ENCODE measurements at regions not wholly inside any gene's neighbourhood (a gene's known extent, or its start where the extent isn't known, plus 50 kb on each side); places are given as distances from the start of the nearest gene placed in this dataset.
"Not testable (repeated sequence)": the region's sequence is repeated elsewhere in the genome, so short reads cannot be mapped to it uniquely, and the experiment has no call there.

DNA sequence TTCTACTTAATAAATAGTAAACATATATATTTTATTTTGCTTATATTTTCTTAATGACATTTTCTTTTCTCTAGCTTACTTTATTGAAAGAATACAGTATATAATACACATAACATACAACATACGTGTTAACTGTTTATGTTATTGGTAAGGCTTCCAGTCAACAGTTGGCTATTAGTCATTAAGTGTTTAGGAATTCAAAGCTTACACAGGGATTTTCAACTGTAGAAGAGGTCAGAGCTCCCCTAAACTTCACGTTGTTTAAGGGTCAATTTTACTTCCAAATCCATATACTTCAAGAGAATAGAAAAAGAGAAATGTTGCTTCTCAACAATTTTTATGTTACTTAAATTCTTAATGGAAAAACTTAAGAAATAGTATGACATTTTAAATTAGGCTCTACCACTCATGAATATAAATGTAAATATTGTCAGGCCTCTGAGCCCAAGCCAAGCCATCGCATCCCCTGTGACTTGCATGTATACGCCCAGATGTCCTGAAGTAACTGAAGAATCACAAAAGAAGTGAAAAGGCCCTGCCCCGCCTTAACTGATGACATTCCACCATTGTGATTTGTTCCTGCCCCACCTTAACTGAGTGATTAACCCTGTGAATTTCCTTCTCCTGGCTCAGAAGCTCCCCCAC is 456.5 kb upstream of the NETO1 start:
- not testable (repeated sequence) for DNase-seq (ENCODE audit: low read depth)

DNA sequence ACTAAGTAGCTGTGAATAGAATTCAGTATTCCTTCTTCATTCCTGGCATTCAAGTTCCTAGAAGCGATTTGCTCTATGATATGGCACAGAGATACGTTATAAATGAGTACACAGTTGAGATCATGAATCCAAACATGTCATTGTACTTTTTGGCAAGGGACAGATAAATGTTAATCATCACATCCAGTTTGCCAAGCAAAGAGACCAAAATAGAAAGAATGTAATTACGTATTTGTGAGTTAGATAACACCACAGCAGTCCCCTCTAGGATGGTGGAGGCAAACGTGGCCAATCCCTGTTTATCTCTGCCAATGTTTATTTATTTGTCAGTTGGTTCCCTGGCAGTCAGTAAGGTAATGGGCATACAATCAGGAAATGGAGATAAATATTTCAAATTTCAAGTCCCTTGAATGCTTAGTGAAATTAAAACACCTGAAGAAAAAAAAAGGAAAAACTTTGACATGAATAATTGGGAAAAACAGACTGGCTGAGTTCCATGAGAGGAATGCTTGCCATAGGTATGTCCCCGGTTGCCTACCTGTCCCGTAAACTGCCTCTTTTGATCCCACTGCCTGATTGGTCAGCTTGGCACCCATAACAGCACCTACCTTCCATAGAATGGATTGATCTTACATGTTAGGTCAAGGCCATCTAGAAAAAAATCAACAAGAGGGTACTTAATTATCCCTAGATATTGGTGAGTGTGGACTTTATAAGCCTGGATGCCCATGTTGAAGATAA is 451.1 kb upstream of the NETO1 start:
- DNase-seq (ENCODE audit: low read depth): no peak

GRCh38 chr18:73316513-73316912 is 448.7 kb upstream of the NETO1 start:
- DNase-seq (ENCODE audit: low read depth): no peak

- no peak for DNase-seq (ENCODE audit: low read depth)
Measured at GRCh38 chr18:73315381-73315780, 447.6 kb upstream of the NETO1 start.

DNA sequence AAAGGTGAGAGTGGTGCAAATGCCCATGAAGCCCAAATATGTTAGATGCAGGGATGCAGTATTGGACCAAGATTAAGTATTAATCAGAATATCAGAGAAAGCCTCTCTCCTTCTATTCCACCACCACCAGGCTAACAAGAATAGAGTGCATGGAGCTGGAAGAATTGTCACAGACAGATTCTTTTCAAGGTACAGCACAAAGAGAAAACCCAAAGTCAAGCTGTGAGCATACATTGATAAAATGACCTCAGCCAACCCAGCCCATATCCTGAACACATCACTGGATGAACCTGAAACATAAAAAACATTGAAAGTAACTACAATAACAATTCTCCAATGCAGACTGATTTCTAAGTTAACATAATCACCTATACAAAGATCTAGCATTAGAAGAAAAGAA is 445.7 kb upstream of the NETO1 start:
- no peak for DNase-seq (ENCODE audit: low read depth)

DNA sequence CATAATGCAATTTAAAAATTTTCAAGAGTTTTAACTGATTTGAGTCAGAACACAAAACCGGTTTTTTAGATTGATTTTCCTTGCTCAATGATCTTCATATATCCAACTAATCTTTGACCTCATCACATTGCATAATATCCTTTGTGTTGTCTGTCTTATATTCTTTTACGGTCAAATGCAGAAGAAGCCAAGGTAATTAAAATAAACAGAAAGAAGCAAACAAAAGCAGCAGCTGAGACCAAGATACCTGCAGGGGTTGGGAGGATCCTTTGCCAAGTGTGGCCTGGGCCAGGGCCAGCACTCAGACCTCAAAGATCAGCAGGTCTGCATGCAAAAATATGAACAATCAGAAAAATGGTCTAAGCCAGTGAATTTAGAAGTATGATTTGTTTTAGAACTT is 428.9 kb upstream of the NETO1 start:
- DNase-seq (ENCODE audit: low read depth): no peak

- DNase-seq (ENCODE audit: low read depth): no peak
Measured at GRCh38 chr18:73292156-73292555, 424.4 kb upstream of the NETO1 start.

GRCh38 chr18:73288813-73289212 is 421.0 kb upstream of the NETO1 start:
- no peak for DNase-seq (ENCODE audit: low read depth)

- DNase-seq (ENCODE audit: low read depth): no peak
Measured at GRCh38 chr18:73286584-73286983, 418.8 kb upstream of the NETO1 start.

- no peak for DNase-seq (ENCODE audit: low read depth)
Measured at GRCh38 chr18:73283788-73284187, 416.0 kb upstream of the NETO1 start.

GRCh38 chr18:73283032-73283431 is 415.2 kb upstream of the NETO1 start:
- no peak for DNase-seq (ENCODE audit: low read depth)

DNA sequence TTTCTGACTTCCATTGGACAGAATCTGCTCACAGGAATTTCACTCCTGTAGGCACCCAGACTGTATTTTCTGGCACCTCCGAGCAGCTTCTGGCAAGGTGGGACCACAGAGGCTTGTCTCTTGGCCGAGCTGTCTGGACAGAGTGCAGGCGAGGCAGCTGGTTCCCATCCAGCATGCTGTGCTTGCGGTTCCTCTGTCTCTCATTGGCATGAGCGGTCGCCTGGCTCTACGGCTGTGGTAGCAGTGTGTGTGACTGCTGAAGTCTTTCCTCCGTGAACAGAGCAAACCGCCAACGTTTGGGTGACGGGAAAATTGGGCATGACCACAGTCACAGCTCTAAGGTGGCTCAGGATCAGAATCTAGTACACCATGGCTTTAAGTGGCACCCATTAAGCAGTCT is 411.7 kb upstream of the NETO1 start:
- DNase-seq (ENCODE audit: low read depth): no peak

- DNase-seq (ENCODE audit: low read depth): no peak
Measured at GRCh38 chr18:73274812-73275621, 407.2 kb upstream of the NETO1 start.

GRCh38 chr18:73270920-73271634 is 403.3 kb upstream of the NETO1 start:
- no peak for DNase-seq (ENCODE audit: low read depth)

DNA sequence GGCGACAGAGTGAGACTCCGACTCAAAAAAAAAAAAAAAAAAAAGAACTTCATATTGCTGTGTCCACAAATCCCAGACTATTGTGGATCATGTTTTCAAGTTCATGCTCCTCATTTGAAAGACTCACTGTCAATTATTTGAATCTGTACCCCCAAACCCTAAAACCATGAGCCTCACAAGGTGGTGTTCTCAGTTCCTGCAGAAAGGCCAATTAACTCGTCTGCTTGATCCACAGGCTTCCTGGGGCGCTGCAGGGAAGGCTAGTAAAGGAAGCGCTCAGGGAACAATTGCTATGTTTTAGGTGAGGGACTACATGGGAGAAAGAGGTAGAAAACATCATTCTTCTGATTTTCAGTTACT is 396.8 kb upstream of the NETO1 start:
- DNase-seq (ENCODE audit: low read depth): no peak

GRCh38 chr18:73261923-73262322 is 394.1 kb upstream of the NETO1 start:
- no peak for DNase-seq (ENCODE audit: low read depth)

- no peak for DNase-seq (ENCODE audit: low read depth)
Measured at GRCh38 chr18:73261243-73261642, 393.5 kb upstream of the NETO1 start.

DNA sequence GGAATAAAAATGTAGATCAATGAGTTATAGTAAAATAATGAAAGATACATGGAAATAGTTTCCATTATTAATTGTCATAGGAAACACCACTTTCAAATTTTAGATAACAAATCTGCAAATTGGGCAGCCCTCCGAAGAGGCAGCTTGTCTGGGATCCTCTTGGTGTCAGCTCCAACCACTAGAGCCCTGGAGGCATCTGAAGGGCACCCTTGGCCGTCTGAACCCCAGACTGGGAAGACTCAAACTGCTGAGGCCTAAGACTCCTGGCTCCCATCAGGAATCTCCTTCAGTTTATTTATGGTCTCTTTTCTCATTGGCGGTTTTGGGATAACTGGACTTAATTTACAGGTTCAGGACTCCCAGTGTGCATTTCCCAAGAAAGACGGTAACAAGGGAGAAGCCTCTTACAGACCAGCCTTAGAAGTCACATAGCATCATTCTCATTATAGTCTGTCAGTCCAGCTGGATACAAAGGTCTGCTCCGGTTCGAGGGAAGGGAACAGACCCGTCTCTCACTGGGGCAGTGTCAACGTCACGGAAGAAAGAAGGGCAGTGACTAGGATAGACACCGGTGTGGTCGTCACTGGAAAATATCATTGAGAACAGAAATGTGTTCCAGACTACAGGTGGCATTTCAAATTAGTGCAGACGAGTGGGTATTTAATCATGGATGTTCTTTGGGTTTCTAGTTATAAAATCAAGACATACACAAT is 390.7 kb upstream of the NETO1 start:
- no peak for DNase-seq (ENCODE audit: low read depth)

DNA sequence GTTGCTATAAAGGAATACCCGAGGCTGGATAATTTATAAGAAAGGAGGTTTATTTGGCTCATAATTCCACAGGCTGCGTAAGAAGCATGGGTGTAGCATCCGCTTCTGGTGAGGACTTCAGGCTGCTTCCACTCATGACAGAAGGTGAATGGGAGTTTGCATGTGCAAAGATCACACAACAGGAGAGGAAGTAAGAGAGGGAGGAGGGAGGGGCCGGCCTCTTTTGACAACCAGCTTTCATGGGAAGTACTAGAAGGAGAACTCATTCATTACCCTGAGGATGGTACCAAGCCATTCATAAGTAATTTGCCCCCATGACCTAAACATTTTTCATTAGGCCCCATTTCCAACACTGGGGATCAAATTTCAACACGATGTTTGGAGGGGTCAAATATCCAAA is 386.8 kb upstream of the NETO1 start:
- DNase-seq (ENCODE audit: low read depth): no peak

GRCh38 chr18:73249030-73249429 is 381.2 kb upstream of the NETO1 start:
- no peak for DNase-seq (ENCODE audit: low read depth)

- no peak for DNase-seq (ENCODE audit: low read depth)
Measured at GRCh38 chr18:73246763-73247162, 379.0 kb upstream of the NETO1 start.

All from LHCN-M2 (cell line).